Progenitor cell of endocrine pancreas (in vitro differentiated cells): ENCODE measurements at regions not wholly inside any gene's neighbourhood (a gene's known extent, or its start where the extent isn't known, plus 50 kb on each side); places are given as distances from the start of the nearest gene placed in this dataset.

ENCODE experiments used
- DNase-seq: peaks from one replicate; pipeline ENCODE4 v3.0.0; 2021; ENCODE audit warnings: low spot score; ENCODE audit not compliant: unreplicated experiment
- H3K27ac Mint-ChIP-seq: 2 replicates; pipeline ENCODE4 v1.8.0; 2021; ENCODE audit warnings: mild to moderate bottlenecking, moderate library complexity, mixed read lengths
- H3K27me3 Mint-ChIP-seq: 2 replicates; pipeline ENCODE4 v1.8.0; 2021; ENCODE audit warnings: mixed read lengths
- H3K36me3 Mint-ChIP-seq: 2 replicates; pipeline ENCODE4 v1.8.0; 2022; ENCODE audit warnings: mixed read lengths; ENCODE audit not compliant: insufficient read depth
- H3K4me1 Mint-ChIP-seq: 2 replicates; pipeline ENCODE4 v1.8.0; 2021; ENCODE audit warnings: low read depth, mixed read lengths
- H3K4me3 Mint-ChIP-seq: 2 replicates; pipeline ENCODE4 v1.8.0; 2021; ENCODE audit warnings: low read depth, mild to moderate bottlenecking, moderate library complexity, mixed read lengths
- H3K9me3 Mint-ChIP-seq: 2 replicates; pipeline ENCODE4 v1.8.0; 2021; ENCODE audit warnings: low read depth, mixed read lengths
- TF ChIP-seq, protein P1 (sequence below): fragments of 200-600 bp; sonication (generic); IDR thresholded peaks from one replicate; pipeline ENCODE4 v1.5.0; 2021; ENCODE audit warnings: antibody characterized with exemption, mild to moderate bottlenecking; ENCODE audit not compliant: unreplicated experiment

DNA sequence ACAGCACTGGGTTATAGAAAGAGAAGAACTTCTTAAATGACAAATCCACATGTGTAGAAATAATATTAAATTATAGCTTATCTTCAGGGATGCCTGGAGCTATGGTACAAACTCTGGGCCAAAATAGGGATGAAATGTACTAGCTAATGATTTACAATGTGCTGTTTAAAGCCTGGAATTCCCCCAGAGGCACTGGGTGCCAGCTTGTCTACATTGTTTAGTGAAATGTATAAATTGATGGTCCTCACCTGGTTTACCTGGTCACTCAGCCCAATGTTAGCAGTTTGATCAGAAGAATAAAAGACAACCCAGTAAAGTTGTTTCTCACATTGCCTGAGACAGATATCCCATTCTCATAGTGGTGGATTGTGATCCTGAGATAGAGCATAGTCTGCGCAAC is 597.2 kb downstream of the DIAPH3 start:
- H3K27ac Mint-ChIP-seq: no peak overlapping the region
- peaks cover 5% of the 10 kb centered on the region for H3K4me1 Mint-ChIP-seq
- TF ChIP-seq, protein P1, sequence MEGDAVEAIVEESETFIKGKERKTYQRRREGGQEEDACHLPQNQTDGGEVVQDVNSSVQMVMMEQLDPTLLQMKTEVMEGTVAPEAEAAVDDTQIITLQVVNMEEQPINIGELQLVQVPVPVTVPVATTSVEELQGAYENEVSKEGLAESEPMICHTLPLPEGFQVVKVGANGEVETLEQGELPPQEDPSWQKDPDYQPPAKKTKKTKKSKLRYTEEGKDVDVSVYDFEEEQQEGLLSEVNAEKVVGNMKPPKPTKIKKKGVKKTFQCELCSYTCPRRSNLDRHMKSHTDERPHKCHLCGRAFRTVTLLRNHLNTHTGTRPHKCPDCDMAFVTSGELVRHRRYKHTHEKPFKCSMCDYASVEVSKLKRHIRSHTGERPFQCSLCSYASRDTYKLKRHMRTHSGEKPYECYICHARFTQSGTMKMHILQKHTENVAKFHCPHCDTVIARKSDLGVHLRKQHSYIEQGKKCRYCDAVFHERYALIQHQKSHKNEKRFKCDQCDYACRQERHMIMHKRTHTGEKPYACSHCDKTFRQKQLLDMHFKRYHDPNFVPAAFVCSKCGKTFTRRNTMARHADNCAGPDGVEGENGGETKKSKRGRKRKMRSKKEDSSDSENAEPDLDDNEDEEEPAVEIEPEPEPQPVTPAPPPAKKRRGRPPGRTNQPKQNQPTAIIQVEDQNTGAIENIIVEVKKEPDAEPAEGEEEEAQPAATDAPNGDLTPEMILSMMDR: no peak
- DNase-seq: no peak
- H3K27me3 Mint-ChIP-seq: no peaks in the 10 kb centered on the region
- H3K36me3 Mint-ChIP-seq: peaks cover 2% of the 10 kb centered on the region
- peaks cover 17% of the 10 kb centered on the region for H3K9me3 Mint-ChIP-seq
- H3K4me3 Mint-ChIP-seq: no peak overlapping the region

DNA sequence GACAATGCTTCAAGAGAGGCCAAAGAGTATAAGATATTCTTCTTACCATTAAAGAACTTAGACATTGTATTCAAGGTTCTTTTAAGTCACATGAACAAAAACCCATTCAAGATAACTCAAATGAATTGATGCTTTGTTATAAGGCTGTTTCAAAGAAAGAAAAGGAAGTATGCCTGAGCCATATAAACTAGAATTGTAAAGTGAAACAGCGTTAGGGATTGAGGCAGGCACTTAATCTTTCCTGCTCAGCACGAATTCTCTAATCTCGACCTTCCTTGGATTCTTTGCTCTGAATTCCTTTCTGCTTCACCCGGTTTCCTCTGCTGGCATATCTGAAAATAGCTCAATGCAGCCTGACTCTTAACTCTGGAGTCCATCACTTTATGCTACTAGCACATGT is 595.4 kb downstream of the DIAPH3 start:
- H3K4me3 Mint-ChIP-seq: no peak overlapping the region

DNA sequence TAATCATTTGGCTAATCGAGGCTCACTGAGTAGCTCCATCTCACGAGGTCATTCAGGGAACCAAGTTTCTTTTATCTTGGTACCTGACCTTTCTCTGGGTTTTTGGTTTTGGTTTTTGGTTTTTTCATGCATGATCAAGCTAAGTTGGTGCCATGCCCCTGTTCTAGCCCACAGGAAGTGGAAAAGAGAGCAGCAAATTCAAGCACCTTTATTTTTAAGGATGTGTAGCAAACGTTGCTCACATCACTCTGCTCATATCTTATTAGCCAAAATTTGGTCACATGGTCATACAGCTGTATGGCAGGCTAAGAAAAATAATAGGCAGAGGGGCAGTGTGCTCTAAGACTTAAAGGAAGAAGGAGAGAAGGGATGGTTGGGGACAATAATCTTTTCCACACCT is 593.5 kb downstream of the DIAPH3 start:
- DNase-seq: no peak
- Mint-ChIP-seq H3K27me3 (no peaks in the 10 kb centered on the region), H3K36me3 (no peaks in the 10 kb centered on the region), H3K27ac (no peak overlapping the region), H3K4me1 (peaks cover 6% of the 10 kb centered on the region), H3K9me3 (peaks cover 19% of the 10 kb centered on the region), H3K4me3 (no peak overlapping the region)
- TF ChIP-seq, protein P1: no peak

More for the DNA sequence above, 595.4 kb downstream of the DIAPH3 start:
- H3K36me3 Mint-ChIP-seq: no peaks in the 10 kb centered on the region
- peaks cover 5% of the 10 kb centered on the region for H3K4me1 Mint-ChIP-seq
- H3K27ac Mint-ChIP-seq: no peak overlapping the region
- TF ChIP-seq, protein P1: no peak
- H3K27me3 Mint-ChIP-seq: no peaks in the 10 kb centered on the region
- peaks cover 9% of the 10 kb centered on the region for H3K9me3 Mint-ChIP-seq
- DNase-seq: no peak

DNA sequence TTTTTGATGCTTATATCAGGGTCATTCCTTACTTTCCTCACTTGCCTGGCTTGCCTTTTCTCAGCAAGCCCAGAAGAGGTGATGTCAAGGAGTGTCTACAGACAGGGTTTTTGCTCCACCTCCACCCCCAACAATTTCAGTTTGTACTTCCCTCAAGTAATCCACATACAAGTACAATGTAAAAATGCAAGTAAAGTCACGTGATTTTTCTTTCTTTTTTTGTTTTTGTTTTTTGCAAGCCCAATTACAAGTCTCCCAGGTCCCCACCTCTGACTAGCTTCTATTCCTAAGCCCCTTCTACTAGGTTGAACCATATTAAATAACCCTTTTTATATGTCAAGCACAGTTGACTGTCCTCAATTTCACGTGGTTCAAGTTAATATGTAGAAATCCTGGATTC is 579.6 kb downstream of the DIAPH3 start:
- DNase-seq: no peak
- Mint-ChIP-seq H3K27me3 (no peaks in the 10 kb centered on the region), H3K4me1 (peaks cover 27% of the 10 kb centered on the region), H3K4me3 (no peak overlapping the region), H3K36me3 (no peaks in the 10 kb centered on the region), H3K9me3 (no peaks in the 10 kb centered on the region), H3K27ac (no peak overlapping the region)
- TF ChIP-seq, protein P1: no peak

DNA sequence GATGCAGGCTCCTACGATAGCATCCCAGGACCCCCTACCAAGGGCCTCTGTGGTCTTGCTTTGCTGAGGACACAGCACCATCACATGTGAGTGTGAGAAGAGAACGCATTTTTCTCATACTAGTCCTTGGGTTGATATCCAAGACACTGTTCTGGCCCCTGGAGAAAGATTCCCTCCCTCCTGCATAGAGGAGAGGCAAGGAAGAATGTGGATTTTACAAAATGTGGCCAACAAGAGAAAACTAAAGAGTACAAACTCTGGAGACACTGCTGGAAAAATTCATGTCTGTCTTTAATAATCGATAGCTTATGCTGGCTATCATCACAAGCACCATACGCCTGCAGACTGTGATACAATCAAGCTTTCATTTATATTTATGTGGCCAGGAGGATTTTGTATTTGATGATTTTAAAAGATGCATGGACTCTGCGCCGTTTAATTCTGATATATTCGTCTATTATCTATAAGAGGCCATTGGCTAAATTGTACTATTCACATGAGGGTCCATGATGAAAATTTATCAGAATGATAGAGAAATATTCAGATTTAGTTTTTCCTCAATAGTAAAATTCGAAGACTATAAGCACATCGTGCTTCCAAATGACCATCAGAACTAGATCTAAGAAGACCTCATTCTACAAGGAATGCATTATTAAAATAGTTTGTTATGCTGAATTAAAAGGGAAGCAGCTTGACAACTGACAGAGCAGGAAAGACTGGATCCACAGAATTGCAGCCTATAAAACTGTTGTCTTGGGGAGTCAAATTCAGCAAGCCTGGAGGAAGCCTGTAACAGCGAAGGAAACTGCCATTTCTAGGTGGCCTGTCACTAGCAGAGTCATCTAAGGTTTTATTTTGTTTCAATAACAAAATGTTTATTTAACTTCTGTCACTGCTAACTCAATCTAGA is 578.7 kb downstream of the DIAPH3 start:
- no peaks in the 10 kb centered on the region for H3K36me3 Mint-ChIP-seq
- H3K27ac Mint-ChIP-seq: no peak overlapping the region
- peaks cover 27% of the 10 kb centered on the region for H3K4me1 Mint-ChIP-seq
- no peaks in the 10 kb centered on the region for H3K27me3 Mint-ChIP-seq
- H3K9me3 Mint-ChIP-seq: no peaks in the 10 kb centered on the region
- no peak overlapping the region for H3K4me3 Mint-ChIP-seq
- TF ChIP-seq, protein P1: no peak
- DNase-seq: no peak
